ELR (cell line): ENCODE measurements at regions not wholly inside any gene's neighbourhood (a gene's known extent, or its start where the extent isn't known, plus 50 kb on each side); places are given as distances from the start of the nearest gene placed in this dataset.

Source experiments
- DNase-seq: peaks from one replicate; pipeline ENCODE4 v3.0.0-alpha.2; 2015; ENCODE audit warnings: low read depth

- peak; percentile 72 for DNase-seq
Observed at GRCh38 chr6:82015043-82015442, 232.5 kb downstream of the IBTK start.

GRCh38 chr6:82013561-82014530, 233.7 kb downstream of the IBTK start:
- DNase-seq, result peak; percentile 83

DNA sequence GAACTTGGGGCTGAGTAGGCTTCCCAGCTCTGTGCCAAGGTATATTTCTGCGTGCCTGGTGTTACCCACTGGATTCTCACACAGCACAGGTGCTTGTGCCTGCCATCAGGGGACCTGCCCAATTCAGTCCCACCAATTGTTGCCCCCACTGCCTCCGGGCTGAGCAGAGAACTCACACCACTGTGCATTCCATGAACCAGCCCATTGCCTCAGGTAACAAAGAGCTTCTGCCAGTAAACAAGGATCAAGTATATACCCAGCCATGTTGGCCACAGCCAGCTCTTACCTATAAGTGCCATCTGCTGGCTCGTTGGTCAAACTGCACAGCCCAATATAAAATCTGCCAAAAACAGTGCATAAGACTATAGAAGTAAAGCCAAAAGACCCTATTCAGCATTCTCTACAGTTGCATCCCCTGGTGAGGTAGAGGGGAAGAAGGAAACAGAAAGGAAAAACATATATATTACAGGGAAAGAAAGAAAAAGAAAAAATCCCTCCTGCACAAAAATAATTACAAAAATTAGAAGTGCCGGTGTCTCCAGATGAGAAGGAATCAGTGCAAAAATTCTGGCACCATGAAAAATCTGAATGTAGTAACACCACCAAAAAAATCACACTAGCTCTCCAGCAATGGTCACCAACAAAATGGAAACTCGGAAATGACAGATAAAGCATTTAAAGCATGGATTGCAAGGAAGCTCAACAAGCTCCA, 241.4 kb downstream of the IBTK start:
- peak; percentile 73 for DNase-seq

DNA sequence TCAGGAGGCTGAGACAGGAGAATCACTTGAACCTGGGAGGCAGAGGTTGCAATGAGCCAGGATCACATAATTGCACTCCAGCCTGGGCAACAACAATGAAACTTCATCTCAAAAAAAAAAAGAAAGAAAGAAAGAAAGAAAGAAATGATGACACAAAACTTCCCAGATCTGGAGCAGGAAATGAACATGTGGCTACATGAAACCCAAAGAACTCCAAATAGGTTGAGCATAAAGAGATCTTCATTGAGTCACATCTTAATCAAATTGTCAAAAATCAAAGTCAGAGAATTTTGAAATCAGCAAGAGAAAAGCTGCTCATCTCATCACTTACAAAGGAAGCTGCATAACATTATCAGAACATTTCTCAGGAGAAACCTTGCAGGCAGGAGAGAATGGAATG, 247.0 kb downstream of the IBTK start:
- DNase-seq, result no peak

DNA sequence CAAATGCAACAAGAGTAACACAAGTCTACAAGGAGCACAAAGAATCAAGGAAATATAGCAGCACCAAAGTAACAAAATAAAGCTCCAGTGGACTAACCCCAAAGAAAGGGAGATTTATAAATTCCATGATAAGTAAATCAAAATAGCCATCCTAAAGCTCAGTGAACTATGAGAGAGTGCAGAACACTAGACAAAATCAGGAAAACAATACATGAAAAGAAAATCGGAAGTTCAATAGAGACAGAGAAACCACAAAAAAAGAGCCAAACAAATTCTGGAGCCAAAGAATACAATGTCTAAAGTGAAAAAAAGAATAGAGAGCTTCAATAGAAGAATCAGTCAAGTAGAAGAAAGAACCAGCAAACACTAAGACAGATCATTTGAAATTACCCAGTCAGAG, 247.3 kb upstream of the TENT5A start:
- no peak for DNase-seq

DNA sequence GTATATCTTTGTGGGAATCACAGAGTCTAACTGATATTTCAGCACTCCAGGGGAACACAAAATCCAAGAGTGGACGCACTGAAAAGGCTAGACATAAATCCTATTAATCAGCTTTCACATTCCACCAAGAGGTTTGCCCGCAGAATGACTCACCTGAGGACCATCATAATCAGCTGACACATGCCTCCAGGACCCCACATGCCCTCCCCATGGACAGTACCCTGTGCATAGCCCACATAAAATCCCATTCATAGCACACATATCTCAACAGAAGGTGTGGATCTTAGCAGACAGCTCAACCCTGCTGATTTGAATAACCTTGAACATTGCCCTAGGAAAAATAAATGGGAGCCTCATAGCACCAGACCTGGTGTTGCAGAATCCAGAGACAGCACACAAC, 246.8 kb upstream of the TENT5A start:
- peak; percentile 67 for DNase-seq

- DNase-seq, result peak; percentile 86
Observed at GRCh38 chr6:81998432-81998831, 246.0 kb upstream of the TENT5A start.

DNA sequence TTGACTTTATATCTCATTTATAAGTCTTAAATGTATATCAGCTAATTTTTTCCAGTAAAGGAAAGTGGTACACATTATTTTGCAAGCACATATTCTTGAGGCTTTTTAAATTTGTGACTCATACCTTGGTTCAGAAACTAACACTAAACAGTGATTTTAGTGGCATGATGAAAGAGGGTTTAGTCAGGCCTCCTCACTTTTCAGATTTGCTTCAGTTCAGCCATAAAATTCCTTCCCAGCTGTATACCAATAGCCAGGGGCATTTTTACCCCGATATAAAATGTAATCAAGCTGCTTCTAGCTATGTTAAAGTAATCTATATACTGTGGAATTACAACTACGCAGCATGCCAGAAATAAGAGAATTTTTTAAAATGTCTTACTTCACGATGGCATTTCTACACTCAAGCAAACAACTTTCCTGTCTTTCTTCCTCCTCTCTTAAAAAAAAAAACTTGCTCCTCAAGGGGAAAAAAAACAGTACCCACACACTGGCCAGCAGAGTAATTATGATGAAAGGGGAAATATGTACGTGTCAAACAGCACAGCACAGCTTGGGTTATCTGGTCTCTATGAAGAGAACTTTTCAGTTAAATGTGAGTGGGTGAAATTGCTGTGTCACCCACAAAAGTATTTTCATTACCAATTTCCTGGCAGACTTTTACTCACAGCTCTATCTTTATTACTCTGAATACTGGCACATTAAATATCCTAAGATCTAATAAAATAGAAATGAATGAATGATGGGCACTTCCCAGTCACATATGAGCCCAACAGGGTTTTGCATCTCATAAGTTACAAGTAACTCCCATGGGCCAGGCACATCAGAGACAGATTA, 244.8 kb upstream of the TENT5A start:
- peak; percentile 94 for DNase-seq

GRCh38 chr6:81996414-81996813, 243.9 kb upstream of the TENT5A start:
- peak; percentile 93 for DNase-seq

DNA sequence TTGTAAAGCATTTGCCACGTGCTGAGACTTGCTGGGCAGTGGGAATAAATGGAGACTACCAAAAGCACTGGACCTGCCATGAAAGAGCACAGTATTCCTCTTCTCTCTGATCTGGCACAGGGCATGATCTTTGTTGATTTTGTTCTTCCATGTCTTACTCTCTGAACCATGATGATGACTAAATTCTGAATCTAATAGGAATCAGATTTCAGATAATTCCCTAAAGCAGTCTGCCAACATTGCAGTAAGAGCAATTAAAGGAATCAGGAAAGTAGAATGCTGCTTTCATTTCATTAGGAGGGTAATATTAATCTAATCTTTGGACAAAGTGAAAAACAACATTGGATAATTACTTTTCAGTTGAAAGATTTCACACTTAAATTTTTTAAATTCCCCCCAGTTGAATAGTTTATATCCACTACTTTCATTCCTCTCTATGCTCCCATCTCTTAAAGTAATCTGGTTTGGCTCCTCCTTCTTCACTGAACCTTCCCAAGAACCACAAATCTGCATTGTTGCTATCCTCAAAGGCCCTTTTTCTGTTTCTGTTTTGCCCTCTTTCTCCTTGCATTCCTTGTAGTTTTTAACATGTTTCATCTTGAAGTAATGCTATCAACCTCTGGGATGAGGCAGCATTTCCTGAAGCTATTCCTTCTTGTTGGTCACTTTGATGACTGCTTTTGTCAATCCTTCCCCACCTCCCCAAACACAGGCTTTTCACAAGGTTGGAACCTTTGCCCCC, 243.2 kb upstream of the TENT5A start:
- peak; percentile 64 for DNase-seq

DNA sequence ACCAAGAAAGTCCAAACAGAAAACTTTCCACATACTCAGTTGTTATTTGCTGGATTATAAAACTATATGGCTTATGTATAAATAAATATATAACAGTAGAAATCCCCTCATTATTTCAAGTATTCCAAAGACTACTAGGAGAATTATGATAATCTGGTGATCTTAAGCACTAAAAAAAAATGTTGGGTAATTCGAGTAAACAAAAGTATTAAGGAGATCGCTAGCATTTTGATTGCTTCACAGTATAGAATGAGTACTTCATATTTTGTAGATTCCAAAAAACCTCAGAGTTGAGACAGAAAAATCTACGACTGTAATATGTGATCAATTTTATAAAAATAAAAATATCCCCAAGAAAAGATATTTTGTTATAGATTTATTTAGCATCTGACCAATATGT, 236.4 kb upstream of the TENT5A start:
- DNase-seq, result no peak

GRCh38 chr6:81988446-81988845, 236.0 kb upstream of the TENT5A start:
- peak; percentile 25 for DNase-seq

- no peak for DNase-seq
Observed at GRCh38 chr6:81987293-81987692, 234.8 kb upstream of the TENT5A start.

DNA sequence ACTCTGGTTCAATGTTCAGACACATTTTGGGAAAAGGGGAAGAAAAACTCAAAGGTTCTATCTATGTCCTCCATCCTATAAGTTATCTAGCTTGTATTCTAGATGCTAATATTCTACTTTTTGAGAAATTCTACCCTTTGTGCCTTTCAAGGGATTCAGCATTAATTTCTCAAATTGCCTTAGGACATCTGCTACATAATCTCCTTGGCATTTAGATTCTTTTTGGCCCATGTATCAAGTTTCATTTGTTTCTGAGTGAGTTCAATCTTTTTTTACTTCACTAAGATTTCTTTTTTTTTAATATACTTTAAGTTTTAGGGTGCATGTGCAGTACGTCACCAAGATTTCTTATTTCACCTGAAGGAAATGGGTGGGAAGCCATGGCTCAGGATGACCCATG, 232.7 kb upstream of the TENT5A start:
- peak; percentile 33 for DNase-seq

DNA sequence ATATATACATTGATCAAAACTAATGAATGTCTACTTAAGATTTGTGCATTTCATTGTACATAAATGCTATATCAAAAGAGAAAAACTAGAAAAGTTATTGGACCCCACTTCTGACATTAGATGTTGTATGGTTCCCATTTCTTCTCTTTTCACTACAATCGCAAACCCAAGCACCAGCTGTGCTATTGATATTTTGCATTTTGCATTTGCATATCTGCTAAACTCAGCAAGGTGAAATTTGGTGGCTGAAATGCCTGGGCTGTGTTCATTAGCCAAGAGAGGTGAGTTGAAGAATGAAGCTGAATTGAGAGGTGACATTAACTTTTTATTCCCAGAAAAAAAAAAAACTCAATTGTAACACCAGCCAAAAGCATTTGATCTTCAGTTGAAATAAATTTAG, 232.1 kb upstream of the TENT5A start:
- DNase-seq, result no peak

DNA sequence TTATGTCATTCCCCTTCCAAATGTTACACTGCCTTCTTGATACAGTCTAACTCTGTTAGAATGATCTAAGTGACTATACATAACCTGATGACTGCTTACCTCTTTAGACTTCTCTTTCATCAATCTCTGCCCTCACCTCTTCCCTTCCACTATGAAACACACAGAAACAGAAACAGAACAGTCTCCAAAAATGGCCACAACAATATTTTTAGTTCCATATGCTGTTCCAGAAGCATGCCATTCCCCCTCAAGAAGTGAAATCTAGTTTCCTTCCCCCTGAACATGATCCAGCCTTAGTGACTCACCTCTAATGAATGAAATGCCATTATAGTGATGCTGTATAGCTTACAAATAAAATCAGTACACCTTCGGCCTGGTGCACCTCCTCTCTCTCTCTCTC, 229.3 kb upstream of the TENT5A start:
- DNase-seq, result peak; percentile 92

DNA sequence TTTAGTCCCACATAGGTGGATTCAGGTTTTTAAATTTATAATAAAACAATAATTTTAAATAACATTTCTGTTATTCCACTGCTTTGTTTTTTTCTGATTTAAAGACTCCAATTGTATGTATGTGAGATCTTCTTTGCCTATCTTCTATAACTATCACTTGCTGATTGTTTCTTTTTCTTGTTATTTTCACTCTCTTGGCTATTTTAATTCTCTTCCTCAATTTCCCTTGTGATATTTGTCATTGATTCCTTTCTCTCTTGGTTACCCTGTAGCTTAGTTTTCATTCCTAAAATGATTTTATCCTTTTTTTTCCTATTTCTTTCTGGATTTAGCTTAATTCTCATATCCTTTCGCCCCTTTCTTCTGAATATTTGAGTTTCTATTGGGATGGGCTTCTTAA, 227.3 kb upstream of the TENT5A start:
- DNase-seq, result no peak

DNA sequence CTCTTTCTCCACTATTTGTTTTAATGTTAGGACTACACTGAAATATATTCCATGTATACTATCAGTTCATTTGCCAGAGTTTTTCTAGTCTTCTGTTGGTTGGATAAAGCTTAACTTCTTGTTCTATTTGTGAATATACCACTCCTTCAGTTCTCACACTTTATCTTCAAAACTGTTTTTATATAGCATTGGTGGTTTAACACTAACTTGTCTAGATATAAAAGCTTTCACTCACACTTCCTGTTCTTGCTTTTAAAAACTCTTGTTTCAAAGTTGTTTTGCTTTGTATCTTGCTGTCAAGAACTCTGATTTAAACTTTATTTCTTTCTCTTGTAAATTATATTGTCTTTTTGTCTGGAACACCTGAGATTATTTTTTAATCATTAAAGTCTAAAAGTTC, 226.8 kb upstream of the TENT5A start:
- no peak for DNase-seq

DNA sequence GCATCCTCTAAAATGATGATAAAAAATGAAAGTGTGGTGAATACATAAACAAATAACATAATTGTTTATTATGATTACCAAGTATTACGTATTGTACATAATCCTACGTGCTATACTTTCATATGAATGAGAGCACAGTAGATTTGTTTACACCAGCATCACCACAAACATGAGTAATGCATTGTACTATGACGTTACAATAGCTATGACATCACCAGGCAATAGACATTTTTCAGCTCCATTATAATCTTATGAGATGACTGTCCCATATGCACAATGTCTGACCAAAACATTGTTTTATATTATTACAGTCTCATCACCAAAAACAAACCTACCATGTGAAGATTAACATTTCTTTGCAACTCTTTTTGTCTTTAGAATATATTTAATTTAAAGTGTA, 225.7 kb upstream of the TENT5A start:
- peak; percentile 51 for DNase-seq

DNA sequence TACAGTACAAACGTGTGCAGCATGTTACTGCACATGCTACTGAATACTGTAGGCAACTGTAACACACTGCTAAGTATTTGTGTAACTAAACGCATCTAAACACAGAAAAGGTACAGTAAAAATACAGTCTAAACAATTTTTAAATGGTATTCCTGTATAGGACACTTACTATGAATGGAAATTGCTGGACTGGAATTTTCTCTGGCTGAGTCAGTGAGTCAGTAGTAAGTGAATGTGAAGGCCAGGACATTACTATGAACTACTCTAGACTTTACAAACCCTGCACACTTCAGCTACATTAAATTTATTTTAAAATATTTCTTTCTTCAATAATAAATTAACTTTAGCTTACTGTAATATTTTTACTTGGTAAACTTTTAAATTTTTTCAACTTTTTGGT, 225.0 kb upstream of the TENT5A start:
- DNase-seq, result peak; percentile 54

- no peak for DNase-seq
Observed at GRCh38 chr6:81969814-81970213, 217.3 kb upstream of the TENT5A start.

DNA sequence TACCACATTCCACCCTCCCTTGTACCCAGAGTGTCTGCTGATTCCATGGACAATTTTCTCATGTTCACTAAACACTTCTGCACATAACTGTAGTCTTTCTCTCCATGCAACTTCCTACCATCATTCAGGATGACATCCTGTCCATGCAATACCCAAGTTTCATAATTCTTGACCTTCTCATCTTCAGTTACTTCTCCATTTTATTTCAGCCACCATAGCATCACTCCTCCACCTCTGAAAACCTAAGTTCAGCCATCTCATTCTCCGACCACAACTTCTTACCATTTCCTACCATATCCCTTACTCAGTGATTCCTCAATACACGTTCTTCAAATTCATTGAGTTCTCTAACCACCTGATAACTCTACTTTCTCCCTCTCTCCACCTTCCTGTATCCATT, 216.5 kb upstream of the TENT5A start:
- no peak for DNase-seq
